Stimulated activated CD8-positive, alpha-beta memory T cell treated with anti-CD3 and anti-CD28 coated beads, Interleukin-7, amount 100 ng/mL, for 1 hour (primary cell): ENCODE measurements at regions not wholly inside any gene's neighbourhood (a gene's known extent, or its start where the extent isn't known, plus 50 kb on each side); places are given as distances from the start of the nearest gene placed in this dataset.
A peak's percentile ranks its signal among the peaks of the same experiment; 100 is the strongest.

Experiments
- DNase-seq, 2 donors: peaks; one replicate each; pipeline ENCODE4 v3.0.0-alpha.2; 2020; ENCODE audit warnings: low read depth in 2 of 2

GRCh38 chrX:39758791-39759525, 338.8 kb downstream of the BCOR start:
- no peak for DNase-seq

- no peak for DNase-seq
Measured at GRCh38 chrX:39759526-39760224, 338.1 kb downstream of the BCOR start.

- DNase-seq, result no peak
Measured at GRCh38 chrX:39760930-39761329, 336.8 kb downstream of the BCOR start.

- no peak for DNase-seq
Measured at GRCh38 chrX:39762266-39762841, 335.4 kb downstream of the BCOR start.

GRCh38 chrX:39764441-39764914, 333.3 kb downstream of the BCOR start:
- no peak for DNase-seq

- DNase-seq, result no peak
Measured at GRCh38 chrX:39765327-39765726, 332.4 kb downstream of the BCOR start.

GRCh38 chrX:39766085-39766726, 331.6 kb downstream of the BCOR start:
- no peak for DNase-seq

GRCh38 chrX:39766855-39767254, 330.9 kb downstream of the BCOR start:
- no peak for DNase-seq

- no peak for DNase-seq
Measured at GRCh38 chrX:39767446-39767845, 330.3 kb downstream of the BCOR start.

GRCh38 chrX:39769748-39770147, 328.0 kb downstream of the BCOR start:
- DNase-seq, result no peak

GRCh38 chrX:39771089-39771488, 326.7 kb downstream of the BCOR start:
- DNase-seq, result no peak

- peak in 1 of 2 donors; percentile 19 for DNase-seq
Measured at GRCh38 chrX:39772057-39772832, 325.5 kb downstream of the BCOR start.

- no peak for DNase-seq
Measured at GRCh38 chrX:39773150-39773549, 324.6 kb downstream of the BCOR start.

GRCh38 chrX:39773923-39774773, 323.6 kb downstream of the BCOR start:
- no peak for DNase-seq

GRCh38 chrX:39774774-39775328, 322.9 kb downstream of the BCOR start:
- no peak for DNase-seq

GRCh38 chrX:39777623-39778025, 320.1 kb downstream of the BCOR start:
- DNase-seq, result no peak

GRCh38 chrX:39779952-39780783, 317.6 kb downstream of the BCOR start:
- no peak for DNase-seq

- no peak for DNase-seq
Measured at GRCh38 chrX:39782276-39782675, 315.5 kb downstream of the BCOR start.

GRCh38 chrX:39787999-39788398, 309.8 kb downstream of the BCOR start:
- no peak for DNase-seq
